Neural cell (in vitro differentiated cells): ENCODE measurements at regions not wholly inside any gene's neighbourhood (a gene's known extent, or its start where the extent isn't known, plus 50 kb on each side); places are given as distances from the start of the nearest gene placed in this dataset.

Source experiments
- EP300 ChIP-seq: fragments of 450-650 bp; conservative IDR thresholded peaks from 2 replicates; pipeline ENCODE4 v1.6.1; 2014; ENCODE audit warnings: antibody characterized with exemption, mild to moderate bottlenecking, moderate library complexity; ENCODE audit not compliant: poor library complexity, severe bottlenecking
- EZH2 ChIP-seq: fragments of 200-600, 300-800 bp; shearing (Covaris generic), sonication (generic); IDR thresholded peaks from 2 replicates; pipeline ENCODE4 v1.6.1; 2014; ENCODE audit warnings: antibody characterized with exemption, low read length, borderline replicate concordance, mild to moderate bottlenecking; ENCODE audit not compliant: insufficient read depth, poor library complexity, severe bottlenecking
- POLR2AphosphoS5 ChIP-seq: IDR thresholded peaks from 2 replicates; pipeline ENCODE4 v1.6.1; 2012
- RAD21 ChIP-seq: fragments of 450-650 bp; conservative IDR thresholded peaks from 2 replicates; pipeline ENCODE4 v1.6.1; 2014; ENCODE audit warnings: antibody characterized with exemption, mild to moderate bottlenecking, moderate library complexity
- REST ChIP-seq: IDR thresholded peaks from 2 replicates; pipeline ENCODE4 v1.6.1; 2012; ENCODE audit warnings: borderline replicate concordance
- TAF1 ChIP-seq: IDR thresholded peaks from 2 replicates; pipeline ENCODE4 v1.6.1; 2012; ENCODE audit warnings: low read depth
- TF ChIP-seq, protein P1 (sequence below): fragments of 450-650 bp; IDR thresholded peaks from 2 replicates; pipeline ENCODE4 v1.5.1; 2014; ENCODE audit warnings: antibody characterized with exemption, mild to moderate bottlenecking, moderate library complexity; ENCODE audit not compliant: poor library complexity, severe bottlenecking

DNA sequence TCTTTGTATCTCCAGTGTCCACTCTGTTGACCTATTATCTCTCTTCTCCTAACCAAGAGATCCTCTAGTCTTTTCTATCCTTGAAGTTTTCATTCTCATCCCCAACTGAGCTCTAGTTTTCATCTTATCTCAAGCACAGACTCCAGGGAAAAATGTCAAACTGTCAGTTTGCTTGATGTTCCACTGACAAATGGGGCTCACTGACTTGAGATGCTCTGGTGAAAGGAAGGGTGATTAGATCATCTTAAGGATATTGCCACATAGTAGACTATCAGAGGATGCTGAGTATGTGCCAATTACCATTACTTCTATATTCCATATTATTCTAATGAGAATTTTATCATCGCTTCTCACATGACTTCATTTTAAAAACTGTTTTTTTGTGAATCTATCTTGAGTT lies 2008.2 kb downstream of the ARAP2 start:
- TF ChIP-seq, protein P1, sequence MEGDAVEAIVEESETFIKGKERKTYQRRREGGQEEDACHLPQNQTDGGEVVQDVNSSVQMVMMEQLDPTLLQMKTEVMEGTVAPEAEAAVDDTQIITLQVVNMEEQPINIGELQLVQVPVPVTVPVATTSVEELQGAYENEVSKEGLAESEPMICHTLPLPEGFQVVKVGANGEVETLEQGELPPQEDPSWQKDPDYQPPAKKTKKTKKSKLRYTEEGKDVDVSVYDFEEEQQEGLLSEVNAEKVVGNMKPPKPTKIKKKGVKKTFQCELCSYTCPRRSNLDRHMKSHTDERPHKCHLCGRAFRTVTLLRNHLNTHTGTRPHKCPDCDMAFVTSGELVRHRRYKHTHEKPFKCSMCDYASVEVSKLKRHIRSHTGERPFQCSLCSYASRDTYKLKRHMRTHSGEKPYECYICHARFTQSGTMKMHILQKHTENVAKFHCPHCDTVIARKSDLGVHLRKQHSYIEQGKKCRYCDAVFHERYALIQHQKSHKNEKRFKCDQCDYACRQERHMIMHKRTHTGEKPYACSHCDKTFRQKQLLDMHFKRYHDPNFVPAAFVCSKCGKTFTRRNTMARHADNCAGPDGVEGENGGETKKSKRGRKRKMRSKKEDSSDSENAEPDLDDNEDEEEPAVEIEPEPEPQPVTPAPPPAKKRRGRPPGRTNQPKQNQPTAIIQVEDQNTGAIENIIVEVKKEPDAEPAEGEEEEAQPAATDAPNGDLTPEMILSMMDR: no peak
- no peak for TF ChIP-seq RAD21
- TF ChIP-seq EP300: peak; percentile 96
- no peak for TF ChIP-seq EZH2
- peak; percentile 80 for TF ChIP-seq POLR2AphosphoS5
- no peak for TF ChIP-seq TAF1
- peak; percentile 75 for TF ChIP-seq REST
